OCI-LY1 (cell line): ENCODE measurements at regions not wholly inside any gene's neighbourhood (a gene's known extent, or its start where the extent isn't known, plus 50 kb on each side); places are given as distances from the start of the nearest gene placed in this dataset.

Experiments
- H2AFZ ChIP-seq: fragments of 200-600 bp; sonication (generic), shearing (Covaris generic); 2 replicates; pipeline ENCODE4 v1.6.0; 2014; ENCODE audit warnings: antibody characterized with exemption, mild to moderate bottlenecking, low read length
- H3F3A ChIP-seq: fragments of 200-600 bp; sonication (generic), shearing (Covaris generic); 2 replicates; pipeline ENCODE4 v1.6.0; 2014; ENCODE audit warnings: mild to moderate bottlenecking, antibody characterized with exemption, low read length, moderate library complexity; ENCODE audit not compliant: insufficient read depth
- H3K27ac ChIP-seq: fragments of 200-600 bp; sonication (generic); 2 replicates; pipeline ENCODE4 v1.5.1; 2014; ENCODE audit warnings: low read length, mixed run types, mild to moderate bottlenecking, low read depth; ENCODE audit not compliant: poor library complexity, severe bottlenecking
- H3K27me3 ChIP-seq: fragments of 200-600 bp; sonication (generic); 2 replicates; pipeline ENCODE4 v1.6.0; 2014; ENCODE audit warnings: antibody characterized with exemption, mild to moderate bottlenecking, low read length, moderate library complexity; ENCODE audit not compliant: insufficient read depth
- H3K36me3 ChIP-seq: fragments of 200-600 bp; sonication (generic); 2 replicates; pipeline ENCODE4 v1.6.1; 2014; ENCODE audit warnings: mild to moderate bottlenecking, antibody characterized with exemption, low read length, moderate library complexity, mixed read lengths; ENCODE audit not compliant: insufficient read depth
- H3K4me1 ChIP-seq: fragments of 200-600 bp; sonication (generic); 2 replicates; pipeline ENCODE4 v1.5.1; 2014; ENCODE audit warnings: mild to moderate bottlenecking, low read length, moderate library complexity; ENCODE audit not compliant: insufficient read depth, severe bottlenecking
- H3K4me2 ChIP-seq: fragments of 200-600 bp; sonication (generic), shearing (Covaris generic); 2 replicates; pipeline ENCODE4 v1.6.1; 2014; ENCODE audit warnings: low read length
- H3K4me3 ChIP-seq: fragments of 200-600 bp; sonication (generic); 2 replicates; pipeline ENCODE4 v1.5.1; 2014; ENCODE audit warnings: low read length, low read depth, mild to moderate bottlenecking, mixed read lengths; ENCODE audit not compliant: poor library complexity, severe bottlenecking
- H3K79me2 ChIP-seq: fragments of 200-600 bp; shearing (Covaris generic); 2 replicates; pipeline ENCODE4 v1.6.1; 2016; ENCODE audit warnings: mixed run types, low read length, mixed read lengths; ENCODE audit not compliant: insufficient read depth
- H3K9ac ChIP-seq: fragments of 200-600 bp; sonication (generic), shearing (Covaris generic); 2 replicates; pipeline ENCODE4 v1.6.1; 2014; ENCODE audit warnings: mild to moderate bottlenecking, low read length, mixed read lengths
- H3K9me2 ChIP-seq: fragments of 200-600 bp; sonication (generic), shearing (Covaris generic); 2 replicates; pipeline ENCODE4 v1.6.1; 2014; ENCODE audit warnings: low read depth, mild to moderate bottlenecking, low read length, mixed read lengths
- H3K9me3 ChIP-seq: fragments of 200-600 bp; shearing (Covaris generic); 2 replicates; pipeline ENCODE4 v1.6.1; 2014; ENCODE audit warnings: low read length, mixed read lengths
- H4K20me1 ChIP-seq: fragments of 200-600 bp; sonication (generic), shearing (Covaris generic); 2 replicates; pipeline ENCODE4 v1.6.0; 2016; ENCODE audit warnings: mild to moderate bottlenecking, low read length; ENCODE audit not compliant: insufficient read depth
- CTCF ChIP-seq: fragments of 200-600 bp; sonication (generic), shearing (Covaris generic); IDR thresholded peaks from 2 replicates; pipeline ENCODE4 v1.5.1; 2017; ENCODE audit warnings: mild to moderate bottlenecking, antibody characterized with exemption, low read length, moderate library complexity, mixed read lengths
- EZH2 ChIP-seq: fragments of 200-600 bp; sonication (generic), shearing (Covaris generic); IDR thresholded peaks from 2 replicates; pipeline ENCODE4 v1.8.0; 2017; ENCODE audit warnings: borderline replicate concordance, mixed run types, mild to moderate bottlenecking, antibody characterized with exemption, low read length, moderate library complexity, mixed read lengths

- H3K4me1 ChIP-seq: no peaks in the 10 kb centered on the region
- no peak overlapping the region for H2AFZ ChIP-seq
- H4K20me1 ChIP-seq: no peaks in the 10 kb centered on the region
These were observed 74.7 kb upstream of the C5orf46 start for GRCh38 chr5:147981074-147981473.

GRCh38 chr5:147979761-147980160 is 73.4 kb upstream of the C5orf46 start:
- no peak overlapping the region for H3K4me3 ChIP-seq
- no peaks in the 10 kb centered on the region for H4K20me1 ChIP-seq
- H3F3A ChIP-seq: no peaks in the 10 kb centered on the region
- H3K4me2 ChIP-seq: no peak overlapping the region
- no peak overlapping the region for H3K9ac ChIP-seq
- no peaks in the 10 kb centered on the region for H3K79me2 ChIP-seq
- H3K27me3 ChIP-seq: no peaks in the 10 kb centered on the region
- H3K27ac ChIP-seq: no peak overlapping the region
- TF ChIP-seq EZH2: no peak
- TF ChIP-seq CTCF: no peak
- no peak overlapping the region for H2AFZ ChIP-seq
- H3K9me2 ChIP-seq: no peaks in the 10 kb centered on the region
- H3K36me3 ChIP-seq: no peaks in the 10 kb centered on the region
- H3K9me3 ChIP-seq: no peaks in the 10 kb centered on the region
- no peaks in the 10 kb centered on the region for H3K4me1 ChIP-seq

More at GRCh38 chr5:147981074-147981473, 74.7 kb upstream of the C5orf46 start:
- TF ChIP-seq CTCF: no peak
- TF ChIP-seq EZH2: no peak
- H3K4me2 ChIP-seq: no peak overlapping the region
- no peak overlapping the region for H3K9ac ChIP-seq
- H3K79me2 ChIP-seq: no peaks in the 10 kb centered on the region
- H3F3A ChIP-seq: no peaks in the 10 kb centered on the region
- H3K9me2 ChIP-seq: no peaks in the 10 kb centered on the region
- H3K9me3 ChIP-seq: no peaks in the 10 kb centered on the region
- H3K27me3 ChIP-seq: no peaks in the 10 kb centered on the region
- no peak overlapping the region for H3K4me3 ChIP-seq
- H3K36me3 ChIP-seq: no peaks in the 10 kb centered on the region
- no peak overlapping the region for H3K27ac ChIP-seq

- no peaks in the 10 kb centered on the region for H3K9me2 ChIP-seq
- H3K79me2 ChIP-seq: no peaks in the 10 kb centered on the region
- no peak overlapping the region for H3K4me2 ChIP-seq
- H3K4me3 ChIP-seq: no peak overlapping the region
- no peaks in the 10 kb centered on the region for H4K20me1 ChIP-seq
- no peaks in the 10 kb centered on the region for H3K9me3 ChIP-seq
- no peak for TF ChIP-seq CTCF
- no peak for TF ChIP-seq EZH2
- H3K36me3 ChIP-seq: no peaks in the 10 kb centered on the region
- H3K27ac ChIP-seq: no peak overlapping the region
- H3K9ac ChIP-seq: no peak overlapping the region
- no peaks in the 10 kb centered on the region for H3K4me1 ChIP-seq
- H2AFZ ChIP-seq: no peak overlapping the region
- H3F3A ChIP-seq: no peaks in the 10 kb centered on the region
- H3K27me3 ChIP-seq: no peaks in the 10 kb centered on the region
These were observed 65.9 kb upstream of the C5orf46 start for GRCh38 chr5:147972076-147972840.
